NCI-H2227 (cell line): ENCODE measurements at regions not wholly inside any gene's neighbourhood (a gene's known extent, or its start where the extent isn't known, plus 50 kb on each side); places are given as distances from the start of the nearest gene placed in this dataset.

ENCODE experiments used
- DNase-seq: peaks from one replicate; lab custom pipeline; 2025; ENCODE audit not compliant: unreplicated experiment; lab: John Stamatoyannopoulos, UW

- DNase-seq: no peak
Measured at GRCh38 chr14:71716041-71716772, 216.0 kb upstream of the RGS6 start.

GRCh38 chr14:71720978-71721624 is 211.1 kb upstream of the RGS6 start:
- DNase-seq: peak; percentile 23

GRCh38 chr14:71721791-71722190 is 210.4 kb upstream of the RGS6 start:
- no peak for DNase-seq

GRCh38 chr14:71722885-71723284 is 209.3 kb upstream of the RGS6 start:
- no peak for DNase-seq

GRCh38 chr14:71725922-71726579 is 206.2 kb upstream of the RGS6 start:
- no peak for DNase-seq

GRCh38 chr14:71726580-71727021 is 205.6 kb upstream of the RGS6 start:
- DNase-seq: no peak

- no peak for DNase-seq
Measured at GRCh38 chr14:71728386-71728785, 203.8 kb upstream of the RGS6 start.

GRCh38 chr14:71729596-71729995 is 202.6 kb upstream of the RGS6 start:
- DNase-seq: no peak

GRCh38 chr14:71730471-71730870 is 201.8 kb upstream of the RGS6 start:
- DNase-seq: no peak

- DNase-seq: no peak
Measured at GRCh38 chr14:71731096-71731495, 201.1 kb upstream of the RGS6 start.

- DNase-seq: no peak
Measured at GRCh38 chr14:71733210-71733883, 198.9 kb upstream of the RGS6 start.

- DNase-seq: no peak
Measured at GRCh38 chr14:71734076-71734475, 198.2 kb upstream of the RGS6 start.

GRCh38 chr14:71734885-71735284 is 197.3 kb upstream of the RGS6 start:
- DNase-seq: no peak

GRCh38 chr14:71737760-71738159 is 194.5 kb upstream of the RGS6 start:
- DNase-seq: peak; percentile 48

- no peak for DNase-seq
Measured at GRCh38 chr14:71739273-71739990, 192.8 kb upstream of the RGS6 start.

GRCh38 chr14:71741241-71741640 is 191.0 kb upstream of the RGS6 start:
- no peak for DNase-seq

GRCh38 chr14:71742485-71742884 is 189.7 kb upstream of the RGS6 start:
- DNase-seq: no peak

GRCh38 chr14:71745072-71745471 is 187.2 kb upstream of the RGS6 start:
- no peak for DNase-seq

GRCh38 chr14:71748196-71748595 is 184.0 kb upstream of the RGS6 start:
- DNase-seq: no peak

GRCh38 chr14:71749613-71750238 is 182.5 kb upstream of the RGS6 start:
- DNase-seq: no peak
